H1 (cell line): ENCODE measurements at regions not wholly inside any gene's neighbourhood (a gene's known extent, or its start where the extent isn't known, plus 50 kb on each side); places are given as distances from the start of the nearest gene placed in this dataset.
"Not testable (repeated sequence)": the region's sequence is repeated elsewhere in the genome, so short reads cannot be mapped to it uniquely, and the experiment has no call there.

Experiments used
- CTCF ChIA-PET: fragments of 300-600 bp; sonication (Branson Sonifier 250); formaldehyde crosslinking; loops from one replicate; lab custom pipeline; 2021; ENCODE audit not compliant: partially characterized antibody; lab: Charles Lee
- POLR2A ChIA-PET: fragments of 300-600 bp; sonication (Branson Sonifier 250); formaldehyde crosslinking; loops from one replicate; lab custom pipeline; 2021; ENCODE audit warnings: inconsistent platforms; ENCODE audit not compliant: partially characterized antibody; lab: Charles Lee
- DNase-seq, 2 experiments: peaks; one replicate each; pipeline versions ENCODE4 v3.0.0 to v3.0.0-alpha.2; 2010 to 2022; ENCODE audit warnings: low spot score in 2 of 2, low read depth in 1 of 2, mixed read lengths in 1 of 2
- FAIRE-seq: peaks from 2 replicates; lab custom pipeline; 2011; peaks lifted over from hg19 to GRCh38; lab: Jason Lieb, UNC
- H2AFZ ChIP-seq: 2 replicates; pipeline ENCODE4 v1.8.1; 2012; ENCODE audit warnings: low read length, inconsistent platforms
- H2AK5ac ChIP-seq: 2 replicates; pipeline ENCODE4 v1.6.1; 2013; ENCODE audit warnings: low read depth, low read length
- H2BK120ac ChIP-seq: replicated peaks from 2 replicates; pipeline ENCODE3; 2013; ENCODE audit warnings: low read depth, low read length, inconsistent platforms
- H2BK12ac ChIP-seq: 2 replicates; pipeline ENCODE4 v1.6.1; 2013; ENCODE audit warnings: low read depth, low read length
- H2BK15ac ChIP-seq: 2 replicates; pipeline ENCODE4 v1.6.1; 2013; ENCODE audit warnings: low read length
- H2BK20ac ChIP-seq: 2 replicates; pipeline ENCODE4 v1.6.1; 2013; ENCODE audit warnings: low read length
- H2BK5ac ChIP-seq: 2 replicates; pipeline ENCODE4 v1.6.1; 2013; ENCODE audit warnings: low read depth, low read length
- H3K14ac ChIP-seq: 2 replicates; pipeline ENCODE4 v1.6.1; 2013; ENCODE audit warnings: inconsistent platforms; ENCODE audit not compliant: insufficient read length
- H3K18ac ChIP-seq: 2 replicates; pipeline ENCODE4 v1.6.1; 2013; ENCODE audit warnings: low read length; ENCODE audit errors: extremely low read depth
- H3K23ac ChIP-seq: 2 replicates; pipeline ENCODE4 v1.6.1; 2013; ENCODE audit warnings: inconsistent platforms; ENCODE audit not compliant: insufficient read length
- H3K23me2 ChIP-seq: 2 replicates; pipeline ENCODE4 v1.6.1; 2013; ENCODE audit warnings: low read depth, low read length
- H3K27ac ChIP-seq: 2 replicates; pipeline ENCODE4 v1.6.1; 2011; ENCODE audit warnings: low read depth, low read length, inconsistent platforms
- H3K27me3 ChIP-seq, 4 experiments: replicated peaks in 1 of 4; 1 replicate in 1 of 4; 2 replicates in 3 of 4; pipeline versions ENCODE4 v1.6.1 to v1.8.1; 2011 to 2013; ENCODE audit warnings: low read length in 3 of 4, mild to moderate bottlenecking in 3 of 4, inconsistent platforms in 2 of 4, mixed read lengths in 2 of 4, moderate library complexity in 1 of 4; ENCODE audit not compliant: control insufficient read depth in 3 of 4, insufficient read depth in 3 of 4; ENCODE audit errors: extremely low read depth in 1 of 4
- H3K36me3 ChIP-seq, 4 experiments: 2 replicates each; pipeline versions ENCODE4 v1.6.1 to v1.8.1; 2011 to 2013; ENCODE audit warnings: mild to moderate bottlenecking in 4 of 4, low read length in 3 of 4, moderate library complexity in 2 of 4, control low read depth in 1 of 4, inconsistent platforms in 1 of 4; ENCODE audit not compliant: insufficient read depth in 4 of 4, control insufficient read depth in 2 of 4
- H3K4ac ChIP-seq: replicated peaks from 2 replicates; pipeline ENCODE3; 2013; ENCODE audit warnings: low read length, low read depth, mixed read lengths, inconsistent platforms; ENCODE audit not compliant: insufficient read length
- H3K4me1 ChIP-seq, 4 experiments: replicated peaks in 1 of 4; 1 replicate in 1 of 4; 2 replicates in 3 of 4; pipeline versions ENCODE4 v1.6.1 to v1.8.1; 2011 to 2013; ENCODE audit warnings: low read length in 3 of 4, inconsistent platforms in 2 of 4, mixed read lengths in 1 of 4; ENCODE audit not compliant: insufficient read depth in 4 of 4, control insufficient read depth in 3 of 4
- H3K4me2 ChIP-seq, 2 experiments: 2 replicates each; pipeline versions ENCODE4 v1.6.1 to v1.8.1; 2011 to 2013; ENCODE audit warnings: low read depth in 2 of 2, low read length in 2 of 2, control low read depth in 1 of 2, inconsistent platforms in 1 of 2, mild to moderate bottlenecking in 1 of 2; ENCODE audit not compliant: insufficient read depth in 1 of 2
- H3K4me3 ChIP-seq, 4 experiments: fragments of 200-600, 300-600 bp in 1 of 4; sonication (generic), shearing (Covaris generic), sonication (Bioruptor Twin) in 1 of 4; 2 replicates each; pipeline versions ENCODE4 v1.5.1 to v1.8.1; 2011 to 2016; ENCODE audit warnings: low read length in 4 of 4, low read depth in 3 of 4, control low read depth in 2 of 4, inconsistent platforms in 2 of 4, mild to moderate bottlenecking in 2 of 4, mixed read lengths in 1 of 4, moderate library complexity in 1 of 4; ENCODE audit not compliant: insufficient read depth in 2 of 4; ENCODE audit errors: extremely low read depth in 1 of 4
- H3K56ac ChIP-seq: replicated peaks from 2 replicates; pipeline ENCODE3; 2013; ENCODE audit warnings: low read depth, mild to moderate bottlenecking, mixed read lengths, low read length, inconsistent platforms; ENCODE audit not compliant: insufficient read length
- H3K79me1 ChIP-seq: 2 replicates; pipeline ENCODE4 v1.6.1; 2013; ENCODE audit warnings: low read depth, low read length, control low read depth
- H3K79me2 ChIP-seq, 2 experiments: 2 replicates each; pipeline versions ENCODE4 v1.6.1 to v1.8.1; 2012 to 2013; ENCODE audit warnings: low read length in 2 of 2, mild to moderate bottlenecking in 2 of 2, inconsistent platforms in 1 of 2; ENCODE audit not compliant: insufficient read depth in 2 of 2, control insufficient read depth in 1 of 2
- H3K9ac ChIP-seq, 4 experiments: replicated peaks in 1 of 4; 1 replicate in 1 of 4; 2 replicates in 3 of 4; pipeline versions ENCODE4 v1.6.1 to v1.8.1; 2011 to 2013; ENCODE audit warnings: low read depth in 3 of 4, low read length in 3 of 4, control low read depth in 2 of 4, mild to moderate bottlenecking in 2 of 4, moderate library complexity in 2 of 4, inconsistent platforms in 1 of 4; ENCODE audit errors: extremely low read depth in 1 of 4
- H3K9me3 ChIP-seq, 2 experiments: 2 replicates each; pipeline versions ENCODE4 v1.6.1 to v1.8.1; 2012 to 2013; ENCODE audit warnings: mild to moderate bottlenecking in 2 of 2, moderate library complexity in 2 of 2, control low read depth in 1 of 2, inconsistent platforms in 1 of 2, low read depth in 1 of 2, low read length in 1 of 2, mixed read lengths in 1 of 2; ENCODE audit not compliant: insufficient read depth in 2 of 2
- H4K20me1 ChIP-seq, 2 experiments: replicated peaks in 1 of 2; 2 replicates each; pipeline versions ENCODE3 to v1.8.1; 2011 to 2013; ENCODE audit warnings: inconsistent platforms in 2 of 2, low read length in 2 of 2, mild to moderate bottlenecking in 1 of 2; ENCODE audit not compliant: insufficient read depth in 2 of 2, control insufficient read depth in 1 of 2
- H4K5ac ChIP-seq: 2 replicates; pipeline ENCODE4 v1.6.1; 2013; ENCODE audit warnings: low read length, low read depth, mixed read lengths, inconsistent platforms; ENCODE audit not compliant: insufficient read length
- H4K8ac ChIP-seq: 2 replicates; pipeline ENCODE4 v1.8.0; 2013; ENCODE audit warnings: mild to moderate bottlenecking, moderate library complexity, low read length, inconsistent platforms; ENCODE audit not compliant: insufficient read depth; ENCODE audit errors: extremely low read depth
- H4K91ac ChIP-seq: replicated peaks from 2 replicates; pipeline ENCODE3; 2013; ENCODE audit warnings: low read length, mixed read lengths, inconsistent platforms; ENCODE audit not compliant: insufficient read length
- MAFK ChIP-seq: IDR thresholded peaks from 2 replicates; pipeline ENCODE4 v1.6.1; 2012; ENCODE audit warnings: low read depth, mild to moderate bottlenecking, improper control_type of control experiment, low read length
- WGBS, 2 experiments: shearing (Covaris generic) in 1 of 2; methylation state at CpG; one replicate each; pipeline versions ENCODE4 v1.1.6 to v1.1.7; 2013 to 2015; ENCODE audit warnings: low lambda C conversion rate in 2 of 2, mixed read lengths in 2 of 2, inconsistent platforms in 1 of 2, low coverage in 1 of 2, missing lambda C conversion rate in 1 of 2; ENCODE audit not compliant: insufficient replicate concordance in 2 of 2, insufficient coverage in 1 of 2, insufficient read length in 1 of 2; ENCODE audit errors: extremely low coverage in 1 of 2, missing lambda C conversion rate in 1 of 2; 5-methylcytosine and 5-hydroxymethylcytosine counted together

DNA sequence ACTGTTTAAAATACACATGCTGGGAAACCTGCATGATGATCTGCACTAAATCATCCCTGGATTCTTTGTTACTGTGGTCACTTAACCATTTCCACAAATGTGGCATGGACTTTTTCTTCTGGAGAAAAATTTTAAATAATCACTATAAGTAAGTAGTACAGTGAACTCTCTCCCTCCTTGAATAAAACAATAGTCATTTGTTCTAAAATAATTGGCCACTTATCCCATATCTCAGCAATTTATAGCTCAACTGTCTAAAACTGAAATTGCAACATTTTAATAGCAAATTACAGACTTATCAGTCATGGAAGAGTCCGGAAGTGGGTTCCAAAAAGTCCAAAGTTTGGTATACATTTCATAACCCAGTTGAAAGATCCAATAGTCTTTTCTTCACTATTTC, 90.9 kb downstream of the MTERF1 start:
- Histone ChIP-seq H2AK5ac (no peak overlapping the region), H3K23me2 (no peaks in the 10 kb centered on the region), H3K79me2 (no peaks in the 10 kb centered on the region), H3K18ac (no peak overlapping the region), H3K9me3 (peaks cover 5 to 6% of the 10 kb centered on the region in 2 experiments; a peak in 1 of 4 replicates), H3K14ac (no peak overlapping the region), H3K4me3 (no peak overlapping the region), H2AFZ (no peak overlapping the region), H2BK120ac (no peak overlapping the region), H3K36me3 (no peaks in the 10 kb centered on the region), H3K4ac (no peak overlapping the region), H3K4me2 (no peak overlapping the region), H3K27me3 (no peaks in the 10 kb centered on the region), H4K20me1 (no peaks in the 10 kb centered on the region), H3K4me1 (no peaks in the 10 kb centered on the region), H3K56ac (no peak overlapping the region), H3K9ac (no peak overlapping the region), H2BK12ac (no peak overlapping the region), H4K5ac (no peak overlapping the region), H4K8ac (no peak overlapping the region), H3K23ac (no peak overlapping the region), H2BK20ac (no peak overlapping the region), H2BK5ac (no peak overlapping the region), H3K27ac (no peak overlapping the region), H3K79me1 (no peaks in the 10 kb centered on the region), H4K91ac (no peak overlapping the region), H2BK15ac (no peak overlapping the region)
- no peak for TF ChIP-seq MAFK
- WGBS, 2 experiments: 97% methylated on average over 1 of the region's 1 CpG; no CpG with 5 or more reads in 1 of the 2 experiments
- ChIA-PET CTCF (no interaction called here), POLR2A (no interaction called here)
- no peak for FAIRE-seq
- no peak for DNase-seq

DNA sequence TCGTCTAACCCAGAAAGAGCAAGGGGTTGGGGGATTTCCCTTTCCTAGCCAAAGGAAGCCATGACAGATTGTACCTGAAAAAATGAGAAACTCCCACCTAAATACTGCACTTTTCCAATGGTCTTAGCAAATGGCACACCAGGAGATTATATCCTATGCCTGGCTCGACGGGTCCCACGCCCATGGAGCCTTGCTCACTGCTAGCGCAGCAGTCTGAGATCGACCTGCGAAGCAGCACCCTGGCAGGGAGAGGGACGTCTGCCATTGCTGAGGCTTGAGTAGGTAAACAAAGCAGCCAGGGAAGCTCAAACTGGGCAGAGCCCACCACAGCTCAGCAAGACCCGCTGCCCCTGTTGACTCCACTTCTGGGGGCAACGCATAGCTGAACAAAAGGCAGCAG, 89.9 kb downstream of the MTERF1 start:
- FAIRE-seq, H4K20me1 ChIP-seq, H2BK120ac ChIP-seq, H3K79me2 ChIP-seq, H2AFZ ChIP-seq, H2BK12ac ChIP-seq, H3K14ac ChIP-seq, H3K79me1 ChIP-seq, H3K4ac ChIP-seq, H2BK15ac ChIP-seq, H3K4me2 ChIP-seq, H3K36me3 ChIP-seq, H3K27me3 ChIP-seq, H3K23me2 ChIP-seq, H3K27ac ChIP-seq, H3K4me3 ChIP-seq, CTCF ChIA-PET, H4K5ac ChIP-seq, H2BK5ac ChIP-seq, H4K8ac ChIP-seq, H4K91ac ChIP-seq, H2AK5ac ChIP-seq, POLR2A ChIA-PET, H2BK20ac ChIP-seq, H3K56ac ChIP-seq, H3K9ac ChIP-seq, H3K18ac ChIP-seq, H3K23ac ChIP-seq, H3K9me3 ChIP-seq, DNase-seq, H3K4me1 ChIP-seq: not testable (repeated sequence)
- WGBS, 2 experiments: 94% methylated on average over 8 of the region's 10 CpGs; no CpG with 5 or more reads in 1 of the 2 experiments
